ENCODE measurements at regions not wholly inside any gene's neighbourhood (a gene's known extent, or its start where the extent isn't known, plus 50 kb on each side); places are given as distances from the start of the nearest gene placed in this dataset.

DNA sequence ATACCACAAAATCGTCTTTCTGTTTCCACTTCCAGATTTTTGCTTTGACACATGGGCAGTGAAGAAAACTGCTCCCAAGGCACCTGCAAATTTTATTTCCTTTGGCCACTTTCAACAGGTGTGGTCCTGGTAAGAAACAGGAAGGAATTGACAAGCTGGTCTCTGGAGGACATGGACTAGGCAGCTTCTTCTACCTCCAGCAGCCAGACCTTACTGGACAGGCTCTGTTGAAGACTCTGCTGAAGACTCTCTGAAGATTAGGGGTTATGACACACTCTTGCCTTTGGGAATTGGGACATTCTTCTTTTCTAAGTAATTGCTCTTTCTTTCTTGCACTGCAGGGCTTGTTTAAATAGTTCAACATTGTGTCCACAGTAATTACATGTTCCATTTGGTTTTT lies 147.7 kb upstream of the DCBLD2 start:
- TF ChIP-seq, protein P1, sequence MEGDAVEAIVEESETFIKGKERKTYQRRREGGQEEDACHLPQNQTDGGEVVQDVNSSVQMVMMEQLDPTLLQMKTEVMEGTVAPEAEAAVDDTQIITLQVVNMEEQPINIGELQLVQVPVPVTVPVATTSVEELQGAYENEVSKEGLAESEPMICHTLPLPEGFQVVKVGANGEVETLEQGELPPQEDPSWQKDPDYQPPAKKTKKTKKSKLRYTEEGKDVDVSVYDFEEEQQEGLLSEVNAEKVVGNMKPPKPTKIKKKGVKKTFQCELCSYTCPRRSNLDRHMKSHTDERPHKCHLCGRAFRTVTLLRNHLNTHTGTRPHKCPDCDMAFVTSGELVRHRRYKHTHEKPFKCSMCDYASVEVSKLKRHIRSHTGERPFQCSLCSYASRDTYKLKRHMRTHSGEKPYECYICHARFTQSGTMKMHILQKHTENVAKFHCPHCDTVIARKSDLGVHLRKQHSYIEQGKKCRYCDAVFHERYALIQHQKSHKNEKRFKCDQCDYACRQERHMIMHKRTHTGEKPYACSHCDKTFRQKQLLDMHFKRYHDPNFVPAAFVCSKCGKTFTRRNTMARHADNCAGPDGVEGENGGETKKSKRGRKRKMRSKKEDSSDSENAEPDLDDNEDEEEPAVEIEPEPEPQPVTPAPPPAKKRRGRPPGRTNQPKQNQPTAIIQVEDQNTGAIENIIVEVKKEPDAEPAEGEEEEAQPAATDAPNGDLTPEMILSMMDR (IDR thresholded peaks at IDR 0.05), result no peak
- no peak for TF ChIP-seq POLR2A (IDR thresholded peaks at IDR 0.05)
